Progenitor cell of endocrine pancreas (in vitro differentiated cells): ENCODE measurements at regions not wholly inside any gene's neighbourhood (a gene's known extent, or its start where the extent isn't known, plus 50 kb on each side); places are given as distances from the start of the nearest gene placed in this dataset.
"Not testable (repeated sequence)": the region's sequence is repeated elsewhere in the genome, so short reads cannot be mapped to it uniquely, and the experiment has no call there.

Experiments
- DNase-seq: peaks from one replicate; pipeline ENCODE4 v3.0.0; 2021; ENCODE audit warnings: low spot score; ENCODE audit not compliant: unreplicated experiment
- H3K27ac Mint-ChIP-seq: 2 replicates; pipeline ENCODE4 v1.8.0; 2021; ENCODE audit warnings: mild to moderate bottlenecking, moderate library complexity, mixed read lengths
- H3K27me3 Mint-ChIP-seq: 2 replicates; pipeline ENCODE4 v1.8.0; 2021; ENCODE audit warnings: mixed read lengths
- H3K36me3 Mint-ChIP-seq: 2 replicates; pipeline ENCODE4 v1.8.0; 2022; ENCODE audit warnings: mixed read lengths; ENCODE audit not compliant: insufficient read depth
- H3K4me1 Mint-ChIP-seq: 2 replicates; pipeline ENCODE4 v1.8.0; 2021; ENCODE audit warnings: low read depth, mixed read lengths
- H3K4me3 Mint-ChIP-seq: 2 replicates; pipeline ENCODE4 v1.8.0; 2021; ENCODE audit warnings: low read depth, mild to moderate bottlenecking, moderate library complexity, mixed read lengths
- H3K9me3 Mint-ChIP-seq: 2 replicates; pipeline ENCODE4 v1.8.0; 2021; ENCODE audit warnings: low read depth, mixed read lengths
- TF ChIP-seq, protein P1 (sequence below): fragments of 200-600 bp; sonication (generic); IDR thresholded peaks from one replicate; pipeline ENCODE4 v1.5.0; 2021; ENCODE audit warnings: antibody characterized with exemption, mild to moderate bottlenecking; ENCODE audit not compliant: unreplicated experiment

- Mint-ChIP-seq H3K9me3 (no peaks in the 10 kb centered on the region), H3K4me1 (peaks cover 6% of the 10 kb centered on the region), H3K27ac (no peak overlapping the region), H3K4me3 (no peak overlapping the region), H3K27me3 (no peaks in the 10 kb centered on the region), H3K36me3 (no peaks in the 10 kb centered on the region)
- TF ChIP-seq, protein P1, sequence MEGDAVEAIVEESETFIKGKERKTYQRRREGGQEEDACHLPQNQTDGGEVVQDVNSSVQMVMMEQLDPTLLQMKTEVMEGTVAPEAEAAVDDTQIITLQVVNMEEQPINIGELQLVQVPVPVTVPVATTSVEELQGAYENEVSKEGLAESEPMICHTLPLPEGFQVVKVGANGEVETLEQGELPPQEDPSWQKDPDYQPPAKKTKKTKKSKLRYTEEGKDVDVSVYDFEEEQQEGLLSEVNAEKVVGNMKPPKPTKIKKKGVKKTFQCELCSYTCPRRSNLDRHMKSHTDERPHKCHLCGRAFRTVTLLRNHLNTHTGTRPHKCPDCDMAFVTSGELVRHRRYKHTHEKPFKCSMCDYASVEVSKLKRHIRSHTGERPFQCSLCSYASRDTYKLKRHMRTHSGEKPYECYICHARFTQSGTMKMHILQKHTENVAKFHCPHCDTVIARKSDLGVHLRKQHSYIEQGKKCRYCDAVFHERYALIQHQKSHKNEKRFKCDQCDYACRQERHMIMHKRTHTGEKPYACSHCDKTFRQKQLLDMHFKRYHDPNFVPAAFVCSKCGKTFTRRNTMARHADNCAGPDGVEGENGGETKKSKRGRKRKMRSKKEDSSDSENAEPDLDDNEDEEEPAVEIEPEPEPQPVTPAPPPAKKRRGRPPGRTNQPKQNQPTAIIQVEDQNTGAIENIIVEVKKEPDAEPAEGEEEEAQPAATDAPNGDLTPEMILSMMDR, result no peak
- no peak for DNase-seq
Observed at GRCh38 chr4:169848018-169848417, 90.3 kb upstream of the HPF1 start.

DNA sequence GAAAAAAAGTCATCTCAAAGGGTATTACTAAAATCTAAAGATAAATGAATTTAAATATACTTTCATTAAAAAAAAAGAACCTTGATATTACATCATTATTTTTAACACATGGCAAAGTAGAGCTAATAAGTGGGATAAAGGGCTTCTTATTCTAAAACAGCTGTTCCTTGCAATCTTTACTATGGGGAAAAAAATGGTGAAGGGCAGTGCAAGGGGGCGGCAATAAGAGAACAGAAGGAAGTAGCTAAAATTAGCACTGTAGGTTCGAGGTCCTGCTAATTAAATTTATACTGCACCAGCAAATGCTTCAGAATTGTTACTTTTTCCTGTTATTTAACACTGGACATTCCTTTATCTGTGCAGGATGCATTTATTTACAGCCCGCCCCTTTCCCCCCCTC lies 89.4 kb upstream of the HPF1 start:
- Mint-ChIP-seq H3K27ac (no peak overlapping the region), H3K27me3 (no peaks in the 10 kb centered on the region), H3K36me3 (no peaks in the 10 kb centered on the region), H3K4me3 (no peak overlapping the region), H3K4me1 (peaks cover 6% of the 10 kb centered on the region), H3K9me3 (no peaks in the 10 kb centered on the region)
- no peak for DNase-seq
- TF ChIP-seq, protein P1, result no peak

GRCh38 chr4:169846396-169846795 lies 88.7 kb upstream of the HPF1 start:
- Mint-ChIP-seq H3K9me3 (no peaks in the 10 kb centered on the region), H3K27me3 (no peaks in the 10 kb centered on the region), H3K4me3 (no peak overlapping the region), H3K27ac (no peak overlapping the region), H3K36me3 (no peaks in the 10 kb centered on the region), H3K4me1 (peaks cover 6% of the 10 kb centered on the region)
- TF ChIP-seq, protein P1, result no peak
- DNase-seq, result no peak

DNA sequence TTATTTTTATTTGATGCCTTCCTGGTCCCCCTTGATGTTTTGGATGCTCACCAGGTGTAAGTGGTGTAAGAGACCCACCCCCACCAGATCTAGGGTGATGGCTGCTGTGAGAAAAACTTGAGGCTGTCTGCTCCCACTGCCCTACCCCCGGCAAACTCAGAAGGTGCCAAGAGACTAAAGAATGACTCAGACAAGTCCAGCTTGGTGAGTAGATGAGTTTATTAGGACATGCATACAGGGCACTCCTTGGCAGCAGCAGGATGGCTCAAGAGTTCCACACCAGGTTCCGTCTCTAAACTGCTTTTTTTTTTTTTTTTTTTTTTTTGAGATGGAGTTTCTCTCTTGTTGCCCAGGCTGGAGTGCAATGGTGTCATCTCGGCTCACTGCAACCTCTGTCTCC lies 84.0 kb upstream of the HPF1 start:
- Mint-ChIP-seq H3K4me1 (no peaks in the 10 kb centered on the region), H3K4me3 (no peak overlapping the region), H3K36me3 (no peaks in the 10 kb centered on the region), H3K9me3 (peaks cover 3% of the 10 kb centered on the region), H3K27me3 (no peaks in the 10 kb centered on the region), H3K27ac (no peak overlapping the region)
- TF ChIP-seq, protein P1, result no peak
- DNase-seq, result no peak

DNA sequence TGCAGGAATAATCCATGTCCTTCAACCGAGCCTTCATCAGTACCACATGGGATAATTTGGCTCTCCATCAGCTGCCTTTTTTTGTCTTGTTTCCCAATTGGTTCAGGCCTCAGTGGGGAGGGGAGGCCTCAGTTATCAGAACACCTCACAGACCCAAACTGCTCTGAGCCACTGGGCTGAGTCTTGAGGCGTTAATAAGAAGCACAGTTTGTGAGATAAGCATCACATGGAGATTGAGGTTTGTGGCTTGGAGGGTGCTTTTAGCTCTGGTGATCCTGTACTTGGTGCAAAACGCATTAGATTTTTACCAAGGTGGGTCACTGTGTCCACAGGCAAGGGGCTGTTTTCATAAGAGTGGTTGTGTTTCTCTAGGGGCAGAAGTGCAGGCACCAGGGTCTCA lies 82.8 kb upstream of the HPF1 start:
- TF ChIP-seq, protein P1, result no peak
- Mint-ChIP-seq H3K36me3 (no peaks in the 10 kb centered on the region), H3K9me3 (peaks cover 3% of the 10 kb centered on the region), H3K27me3 (no peaks in the 10 kb centered on the region), H3K27ac (no peak overlapping the region), H3K4me3 (no peak overlapping the region), H3K4me1 (no peaks in the 10 kb centered on the region)
- DNase-seq, result no peak

DNA sequence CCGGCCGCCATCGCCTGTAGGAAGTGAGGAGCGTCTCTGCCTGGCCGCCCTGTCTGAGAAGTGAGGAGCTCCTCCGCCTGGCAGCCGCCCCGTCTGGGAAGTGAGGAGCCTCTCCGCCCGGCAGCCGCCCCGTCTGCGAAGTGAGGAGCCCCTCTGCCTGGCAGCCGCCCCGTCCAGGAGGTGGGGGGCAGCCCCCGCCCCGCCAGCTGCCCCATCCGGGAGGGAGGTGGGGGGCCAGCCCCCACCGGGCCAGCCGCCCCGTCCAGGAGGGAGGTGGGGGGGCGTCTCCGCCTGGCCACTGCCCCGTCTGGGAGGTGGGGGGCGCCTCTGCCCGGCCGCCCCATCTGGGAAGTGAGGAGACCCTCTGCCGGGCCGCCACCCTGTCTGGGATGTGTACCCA lies 70.6 kb upstream of the HPF1 start:
- DNase-seq, H3K4me3 Mint-ChIP-seq, H3K27me3 Mint-ChIP-seq: not testable (repeated sequence)

More for the DNA sequence above, 70.6 kb upstream of the HPF1 start:
- H3K27ac Mint-ChIP-seq, H3K9me3 Mint-ChIP-seq, H3K36me3 Mint-ChIP-seq, H3K4me1 Mint-ChIP-seq: not testable (repeated sequence)
